ENCODE measurements at regions not wholly inside any gene's neighbourhood (a gene's known extent, or its start where the extent isn't known, plus 50 kb on each side); places are given as distances from the start of the nearest gene placed in this dataset.

DNA sequence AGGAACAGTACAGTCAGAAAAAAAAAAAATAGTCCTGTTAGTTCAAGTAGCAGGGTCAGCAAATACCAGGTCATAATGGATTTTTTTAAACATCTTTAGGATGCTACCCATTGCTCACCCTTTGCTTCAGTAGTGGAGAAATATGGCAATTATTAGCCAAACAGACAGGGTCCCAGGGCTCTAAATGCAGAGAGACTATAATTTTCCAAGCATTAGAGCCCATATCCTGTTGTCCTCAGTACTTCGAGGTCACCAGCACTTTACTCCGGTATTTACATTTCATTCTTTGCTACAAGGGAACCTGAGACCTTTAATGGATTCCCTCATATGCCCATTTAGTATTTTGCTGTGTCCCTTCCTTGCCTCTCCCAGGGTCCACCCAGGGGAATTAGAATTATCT lies 1562.9 kb upstream of the TENM3 start:
- TF ChIP-seq EZH2 (IDR thresholded peaks at IDR 0.05; ENCODE audit: borderline replicate concordance, low read depth, low read length, severe bottlenecking), result no peak
- TF ChIP-seq CTCF (IDR thresholded peaks at IDR 0.05; ENCODE audit: borderline replicate concordance, extremely low read depth, low read length, poor library complexity, severe bottlenecking), result no peak
